ENCODE measurements at regions not wholly inside any gene's neighbourhood (a gene's known extent, or its start where the extent isn't known, plus 50 kb on each side); places are given as distances from the start of the nearest gene placed in this dataset.

DNA sequence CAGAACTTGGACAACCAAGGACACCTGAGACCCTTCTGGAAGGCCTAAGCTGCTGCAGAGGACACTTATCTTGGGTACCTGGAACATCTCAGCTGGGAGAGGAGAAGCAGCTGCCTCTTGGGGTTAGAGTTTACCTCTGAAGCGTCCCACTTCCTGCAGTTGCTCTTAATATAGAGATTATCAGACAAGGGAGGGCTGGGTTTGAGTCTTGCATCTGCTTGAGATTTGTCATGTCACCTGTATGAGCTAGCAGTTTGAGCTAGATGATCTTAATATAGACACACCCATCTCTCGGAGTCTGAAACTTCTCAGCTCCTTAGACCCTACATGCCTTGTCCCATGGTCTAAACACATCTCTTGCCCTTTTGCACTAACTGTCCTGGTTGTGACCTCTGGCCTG is 93.1 kb upstream of the CCL1 start:
- Histone ChIP-seq H3K4me3 (ENCODE audit: low read depth, low read length) (no peak overlapping the region), H3K36me3 (ENCODE audit: control insufficient read depth, insufficient read depth, low read length) (no peaks in the 10 kb centered on the region), H3K27me3 (ENCODE audit: control insufficient read depth, insufficient read depth, low read length) (no peaks in the 10 kb centered on the region)
- DNase-seq (ENCODE audit: low read depth) (no peak), FAIRE-seq (no peak)
- TF ChIP-seq, protein P1, sequence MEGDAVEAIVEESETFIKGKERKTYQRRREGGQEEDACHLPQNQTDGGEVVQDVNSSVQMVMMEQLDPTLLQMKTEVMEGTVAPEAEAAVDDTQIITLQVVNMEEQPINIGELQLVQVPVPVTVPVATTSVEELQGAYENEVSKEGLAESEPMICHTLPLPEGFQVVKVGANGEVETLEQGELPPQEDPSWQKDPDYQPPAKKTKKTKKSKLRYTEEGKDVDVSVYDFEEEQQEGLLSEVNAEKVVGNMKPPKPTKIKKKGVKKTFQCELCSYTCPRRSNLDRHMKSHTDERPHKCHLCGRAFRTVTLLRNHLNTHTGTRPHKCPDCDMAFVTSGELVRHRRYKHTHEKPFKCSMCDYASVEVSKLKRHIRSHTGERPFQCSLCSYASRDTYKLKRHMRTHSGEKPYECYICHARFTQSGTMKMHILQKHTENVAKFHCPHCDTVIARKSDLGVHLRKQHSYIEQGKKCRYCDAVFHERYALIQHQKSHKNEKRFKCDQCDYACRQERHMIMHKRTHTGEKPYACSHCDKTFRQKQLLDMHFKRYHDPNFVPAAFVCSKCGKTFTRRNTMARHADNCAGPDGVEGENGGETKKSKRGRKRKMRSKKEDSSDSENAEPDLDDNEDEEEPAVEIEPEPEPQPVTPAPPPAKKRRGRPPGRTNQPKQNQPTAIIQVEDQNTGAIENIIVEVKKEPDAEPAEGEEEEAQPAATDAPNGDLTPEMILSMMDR (IDR thresholded peaks at IDR 0.05; ENCODE audit: insufficient read depth, low read length, severe bottlenecking) = no peak

DNA sequence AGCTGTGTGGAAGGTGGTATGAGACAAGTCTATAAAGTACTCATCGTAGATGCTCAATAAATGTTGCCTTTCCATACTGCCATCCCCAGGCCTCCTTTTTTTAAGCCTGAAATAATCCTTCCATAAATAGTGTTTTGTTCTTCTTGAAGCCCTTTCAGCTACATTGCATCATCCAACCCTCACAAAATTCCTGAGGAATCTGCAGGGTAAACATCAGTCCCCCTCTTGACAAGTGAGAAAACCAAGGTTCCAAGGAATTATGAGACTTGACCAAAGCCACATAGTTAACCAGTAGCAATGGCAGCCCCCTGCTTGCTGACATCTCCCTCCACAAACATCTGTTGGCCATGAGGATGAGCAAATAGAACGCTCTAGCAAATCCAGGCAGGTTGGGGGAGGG is 89.7 kb upstream of the CCL1 start:
- Histone ChIP-seq H3K36me3 (ENCODE audit: control insufficient read depth, insufficient read depth, low read length) (no peaks in the 10 kb centered on the region), H3K27me3 (ENCODE audit: control insufficient read depth, insufficient read depth, low read length) (no peaks in the 10 kb centered on the region), H3K4me3 (ENCODE audit: low read depth, low read length) (no peak overlapping the region)
- no peak for FAIRE-seq
- TF ChIP-seq, protein P1 (IDR thresholded peaks at IDR 0.05; ENCODE audit: insufficient read depth, low read length, severe bottlenecking) = no peak
- DNase-seq (ENCODE audit: low read depth) = no peak

DNA sequence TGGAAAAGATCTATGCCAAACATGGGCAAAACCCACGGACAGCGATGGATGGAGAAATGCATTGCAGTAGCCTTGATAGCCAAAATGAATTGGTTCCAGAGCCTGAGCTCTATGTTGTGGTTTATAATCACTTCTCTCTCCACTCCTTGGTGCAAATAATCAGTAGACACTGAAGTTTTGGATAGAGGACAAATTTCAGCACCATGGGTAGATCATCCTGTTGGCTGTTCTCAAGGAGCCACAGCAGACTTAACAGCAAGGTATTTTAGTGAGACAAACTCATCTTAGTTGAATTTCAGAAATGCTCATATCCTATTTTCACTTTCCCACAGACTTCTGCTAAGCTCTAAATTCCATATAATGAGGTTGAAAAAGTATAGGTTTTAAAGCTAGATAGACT is 88.3 kb upstream of the CCL1 start:
- Histone ChIP-seq H3K36me3 (ENCODE audit: control insufficient read depth, insufficient read depth, low read length) (no peaks in the 10 kb centered on the region), H3K27me3 (ENCODE audit: control insufficient read depth, insufficient read depth, low read length) (no peaks in the 10 kb centered on the region), H3K4me3 (ENCODE audit: low read depth, low read length) (no peak overlapping the region)
- TF ChIP-seq, protein P1 (IDR thresholded peaks at IDR 0.05; ENCODE audit: insufficient read depth, low read length, severe bottlenecking) = no peak
- DNase-seq (ENCODE audit: low read depth) (no peak), FAIRE-seq (no peak)

DNA sequence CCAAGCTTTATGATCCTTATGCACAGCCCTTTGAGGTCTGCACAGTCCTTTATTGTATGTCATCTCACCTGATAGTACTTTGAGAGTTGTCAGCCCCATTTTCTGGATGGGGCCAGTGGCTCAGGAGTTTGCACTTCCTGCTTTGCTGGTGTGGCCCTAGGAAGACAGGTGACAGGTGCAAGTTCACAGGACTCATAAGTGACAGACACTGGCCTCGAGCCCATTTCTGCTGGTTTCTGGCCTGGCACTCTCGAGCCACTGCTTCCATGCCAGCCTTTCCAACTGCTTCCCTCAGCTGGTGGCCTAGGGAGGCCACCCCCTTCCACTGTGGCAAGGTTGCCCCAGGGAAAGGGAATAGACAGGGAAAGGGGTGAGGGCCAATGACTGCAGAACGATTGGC is 84.4 kb upstream of the CCL1 start:
- Histone ChIP-seq H3K36me3 (ENCODE audit: control insufficient read depth, insufficient read depth, low read length) (no peaks in the 10 kb centered on the region), H3K27me3 (ENCODE audit: control insufficient read depth, insufficient read depth, low read length) (no peaks in the 10 kb centered on the region), H3K4me3 (ENCODE audit: low read depth, low read length) (no peak overlapping the region)
- TF ChIP-seq, protein P1 (IDR thresholded peaks at IDR 0.05; ENCODE audit: insufficient read depth, low read length, severe bottlenecking) = no peak
- FAIRE-seq (no peak), DNase-seq (ENCODE audit: low read depth) (no peak)

DNA sequence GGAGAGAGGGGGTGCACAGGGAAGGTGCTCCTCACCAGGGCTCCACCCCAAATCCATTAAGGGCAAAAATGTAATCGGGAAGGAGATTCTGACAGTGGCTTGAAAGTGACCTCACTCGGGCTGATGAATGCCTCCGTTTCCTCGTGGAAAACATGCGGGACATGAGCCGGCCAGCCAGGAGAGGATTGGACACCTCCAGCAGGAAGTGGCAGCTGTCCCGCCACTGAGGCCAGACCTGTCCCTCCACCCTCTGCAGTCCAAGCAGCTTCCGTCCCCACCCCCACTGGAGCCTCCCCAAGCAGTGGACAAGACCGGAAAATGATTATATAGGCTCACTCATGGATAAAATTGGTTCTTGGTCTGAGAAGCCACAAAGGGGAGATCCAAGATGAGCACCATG is 82.1 kb upstream of the CCL1 start:
- no peaks in the 10 kb centered on the region for H3K27me3 ChIP-seq (ENCODE audit: control insufficient read depth, insufficient read depth, low read length)
- no peak for DNase-seq (ENCODE audit: low read depth)
- no peaks in the 10 kb centered on the region for H3K36me3 ChIP-seq (ENCODE audit: control insufficient read depth, insufficient read depth, low read length)
- no peak overlapping the region for H3K4me3 ChIP-seq (ENCODE audit: low read depth, low read length)
- no peak for FAIRE-seq
- TF ChIP-seq, protein P1 (IDR thresholded peaks at IDR 0.05; ENCODE audit: insufficient read depth, low read length, severe bottlenecking) = no peak

DNA sequence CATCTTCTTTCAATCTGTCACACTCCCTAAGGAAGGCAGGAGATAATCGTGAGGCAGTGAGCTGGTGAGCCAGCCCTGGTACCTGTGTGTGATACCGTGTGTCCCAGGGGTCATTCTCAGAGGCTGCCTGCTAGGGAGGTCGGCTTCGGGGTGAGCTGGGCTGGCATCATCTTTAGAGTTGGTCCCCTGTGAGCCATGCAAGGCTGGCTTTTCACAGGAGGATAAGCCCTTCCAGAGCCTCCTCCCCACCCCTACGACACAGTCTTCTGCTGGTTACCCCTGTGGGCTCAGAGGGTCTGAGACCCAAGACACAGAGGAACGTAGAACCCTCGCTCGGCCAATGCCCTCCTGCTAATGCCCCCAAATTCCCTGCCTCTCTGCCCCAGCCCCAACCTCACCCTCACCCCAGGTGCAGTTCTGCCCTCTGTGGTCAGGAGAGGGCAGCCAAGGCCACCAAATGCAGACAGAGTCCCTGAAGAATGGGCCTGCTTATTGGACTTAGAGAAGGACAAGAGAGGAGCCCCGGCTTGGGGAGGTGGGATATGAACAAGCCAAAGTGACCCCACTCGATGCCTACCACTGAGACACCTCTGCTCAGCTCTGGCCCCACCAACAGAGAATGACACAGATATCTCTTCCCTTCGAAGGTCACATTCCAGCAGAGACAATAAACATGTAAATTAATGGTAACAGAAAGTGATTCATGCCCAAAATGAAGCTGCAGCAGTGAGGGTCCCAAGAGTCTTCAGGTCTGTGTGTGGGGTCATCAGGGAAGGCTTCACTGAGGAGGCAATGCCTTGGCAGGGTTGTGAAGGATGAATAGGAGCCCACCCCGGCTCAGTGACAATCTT is 80.8 kb upstream of the CCL1 start:
- FAIRE-seq (peak; percentile 70), DNase-seq (ENCODE audit: low read depth) (no peak)
- Histone ChIP-seq H3K36me3 (ENCODE audit: control insufficient read depth, insufficient read depth, low read length) (no peaks in the 10 kb centered on the region), H3K27me3 (ENCODE audit: control insufficient read depth, insufficient read depth, low read length) (no peaks in the 10 kb centered on the region), H3K4me3 (ENCODE audit: low read depth, low read length) (no peak overlapping the region)
- TF ChIP-seq, protein P1 (IDR thresholded peaks at IDR 0.05; ENCODE audit: insufficient read depth, low read length, severe bottlenecking) = no peak

Measured in bronchial epithelial cell (primary cell).